ENCODE measurements at regions not wholly inside any gene's neighbourhood (a gene's known extent, or its start where the extent isn't known, plus 50 kb on each side); places are given as distances from the start of the nearest gene placed in this dataset.
"Not testable (repeated sequence)": the region's sequence is repeated elsewhere in the genome, so short reads cannot be mapped to it uniquely, and the experiment has no call there.

DNA sequence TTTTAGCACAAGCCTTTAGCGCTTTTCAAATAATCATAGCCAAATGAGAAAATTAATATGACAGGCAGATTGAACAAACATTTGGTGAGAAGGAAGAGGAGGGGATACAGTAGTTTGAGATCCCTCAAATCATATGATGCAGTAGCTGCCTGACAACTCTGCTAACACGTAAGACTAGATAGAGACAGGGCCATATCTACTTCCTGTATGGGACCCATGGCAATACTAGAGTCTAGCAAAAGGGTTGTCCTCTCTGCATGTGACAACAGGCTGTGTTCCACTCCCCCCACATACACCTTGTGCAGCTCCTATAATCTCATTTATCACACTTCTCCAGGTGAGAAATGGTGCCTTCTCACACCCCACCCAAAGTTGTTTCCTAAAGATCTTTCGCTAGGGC lies 106.3 kb upstream of the NBPF26 start:
- DNase-seq = not testable (repeated sequence)

GRCh38 chr1:120619867-120620692 lies 103.7 kb upstream of the NBPF26 start:
- not testable (repeated sequence) for DNase-seq

- not testable (repeated sequence) for DNase-seq
Observed at GRCh38 chr1:120620693-120620969, 103.1 kb upstream of the NBPF26 start.

DNA sequence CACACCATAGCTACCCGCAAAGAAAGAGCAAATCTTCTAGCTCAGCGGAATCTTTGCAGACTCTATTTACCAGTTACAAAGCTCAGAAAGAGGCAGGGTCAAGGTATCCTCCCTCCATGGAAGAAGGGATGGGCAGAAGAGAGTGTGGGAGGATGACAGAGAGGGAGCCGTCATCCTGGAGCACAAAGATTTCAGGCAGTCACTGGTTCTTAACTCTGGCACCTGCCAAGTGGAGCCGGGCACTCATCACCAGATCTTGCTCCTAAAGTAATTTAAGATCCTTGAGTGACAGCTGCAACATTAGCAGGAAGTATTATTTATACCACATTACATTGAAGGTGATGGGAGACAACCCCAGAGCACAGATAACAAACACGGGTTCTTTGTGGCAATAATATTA lies 102.5 kb upstream of the NBPF26 start:
- not testable (repeated sequence) for DNase-seq

DNA sequence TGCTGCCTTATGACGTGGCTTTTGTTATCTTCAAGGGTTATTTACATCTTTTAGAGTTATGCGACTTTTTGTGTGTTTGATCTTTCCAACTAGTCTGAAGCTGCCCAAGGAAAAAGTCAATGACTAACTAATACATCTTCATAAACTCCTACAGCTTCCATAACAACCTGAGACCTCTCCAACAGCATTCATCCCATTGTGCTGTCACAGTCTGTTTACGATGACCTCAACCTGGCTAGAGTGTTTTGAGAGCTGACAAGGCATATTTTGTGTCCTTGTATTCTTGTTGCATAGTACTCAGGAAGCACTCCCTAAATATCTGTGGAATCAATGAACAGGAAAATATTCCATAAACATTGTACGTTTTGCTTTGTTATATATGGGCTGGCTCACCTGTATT lies 100.2 kb upstream of the NBPF26 start:
- DNase-seq = not testable (repeated sequence)

- not testable (repeated sequence) for DNase-seq
Observed at GRCh38 chr1:120624565-120625064, 99.1 kb upstream of the NBPF26 start.

GRCh38 chr1:120629832-120630455 lies 93.8 kb upstream of the NBPF26 start:
- DNase-seq = not testable (repeated sequence)

DNA sequence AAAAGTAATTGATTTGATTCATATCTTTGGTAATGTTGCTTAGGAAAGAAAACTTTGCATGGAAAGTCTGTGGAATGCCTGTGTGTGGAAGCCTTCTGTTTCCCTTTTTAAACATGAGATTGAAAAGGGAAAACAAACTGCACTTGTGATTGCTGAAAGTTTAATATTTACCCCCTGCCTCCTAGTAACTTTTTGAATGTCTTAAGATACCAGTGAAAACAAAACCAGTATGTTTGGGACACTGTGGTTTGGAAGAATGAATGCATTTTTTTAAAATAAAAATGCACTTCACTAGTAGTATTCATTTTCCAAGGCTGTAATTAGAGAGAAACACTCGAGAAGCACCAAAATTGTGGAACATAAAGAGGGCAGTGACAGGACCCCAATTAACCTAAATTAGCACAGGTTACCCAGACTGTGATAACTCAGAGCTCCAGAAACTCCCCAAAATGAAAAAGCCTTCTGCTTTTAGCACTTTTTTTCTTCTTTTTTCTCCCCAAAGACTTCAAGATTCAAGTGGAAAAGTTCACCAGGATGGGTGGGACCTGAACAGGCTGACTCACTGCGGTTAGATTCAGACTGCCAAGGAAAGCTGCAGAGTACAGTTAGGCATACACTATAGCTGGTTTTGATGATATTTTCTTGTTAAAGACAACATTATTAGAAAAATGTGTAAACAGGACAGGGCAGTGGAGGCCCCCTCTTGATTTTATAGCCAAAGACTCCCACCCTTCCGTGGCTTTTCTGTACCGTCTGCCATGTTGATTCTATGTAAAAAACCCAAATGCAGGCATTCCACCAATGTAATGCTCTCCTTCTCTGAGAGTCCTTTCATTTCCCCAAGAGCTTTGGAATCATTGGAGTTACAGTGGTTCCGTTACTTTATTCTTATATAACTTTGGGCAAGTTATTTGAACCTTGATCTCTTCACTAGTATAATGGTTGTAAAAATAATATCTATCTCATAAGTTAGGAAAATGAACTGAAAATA lies 88.6 kb upstream of the NBPF26 start:
- not testable (repeated sequence) for DNase-seq

- not testable (repeated sequence) for DNase-seq
Observed at GRCh38 chr1:120640261-120641013, 83.3 kb upstream of the NBPF26 start.

DNA sequence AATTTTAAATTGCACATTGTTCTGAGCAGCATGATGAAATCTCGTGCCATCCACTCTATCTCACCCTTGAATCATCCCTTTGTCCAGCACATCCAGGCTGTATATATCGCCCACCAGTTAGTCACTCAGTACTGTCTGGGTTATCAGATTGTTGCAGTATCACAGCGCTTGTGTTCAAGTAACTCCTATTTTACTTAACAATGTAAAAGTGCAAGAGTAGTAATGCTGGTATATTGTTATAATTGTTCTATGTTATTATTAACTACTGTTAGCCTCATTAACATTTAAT lies 82.8 kb upstream of the NBPF26 start:
- not testable (repeated sequence) for DNase-seq

- not testable (repeated sequence) for DNase-seq
Observed at GRCh38 chr1:120647182-120647581, 76.6 kb upstream of the NBPF26 start.

DNA sequence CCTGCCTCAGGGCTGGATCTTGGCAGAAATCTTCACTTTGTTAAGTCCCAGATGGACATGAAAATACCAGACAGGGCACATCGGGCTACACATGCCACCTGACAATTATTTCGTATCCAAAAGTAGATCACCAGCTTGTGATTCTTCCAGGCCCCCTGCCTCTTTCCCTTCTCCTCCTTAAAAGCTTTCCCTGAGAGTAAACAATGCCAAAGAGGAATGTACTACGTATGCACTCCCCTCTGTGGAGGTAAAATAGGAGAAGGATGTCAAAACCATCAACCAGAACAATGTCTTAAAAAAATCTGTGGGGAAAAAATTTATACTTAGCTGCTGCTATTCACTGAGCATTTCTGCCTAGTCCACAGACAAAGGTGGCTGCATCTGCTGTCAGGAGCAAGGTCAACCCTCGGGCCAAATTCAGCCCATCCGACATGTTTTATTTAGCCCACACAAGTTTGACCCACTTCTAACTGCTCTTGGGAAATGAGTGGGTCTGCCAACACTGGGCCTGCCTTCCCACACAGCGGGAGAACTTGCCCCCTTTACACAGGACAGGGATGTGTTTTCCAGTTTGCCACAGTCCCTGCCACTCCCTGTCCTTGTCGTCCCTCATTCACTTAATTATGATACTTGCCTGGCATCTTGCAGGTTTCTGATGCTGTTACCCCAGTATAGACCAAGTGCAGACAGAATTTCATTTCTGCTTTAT lies 74.7 kb upstream of the NBPF26 start:
- DNase-seq = not testable (repeated sequence)

DNA sequence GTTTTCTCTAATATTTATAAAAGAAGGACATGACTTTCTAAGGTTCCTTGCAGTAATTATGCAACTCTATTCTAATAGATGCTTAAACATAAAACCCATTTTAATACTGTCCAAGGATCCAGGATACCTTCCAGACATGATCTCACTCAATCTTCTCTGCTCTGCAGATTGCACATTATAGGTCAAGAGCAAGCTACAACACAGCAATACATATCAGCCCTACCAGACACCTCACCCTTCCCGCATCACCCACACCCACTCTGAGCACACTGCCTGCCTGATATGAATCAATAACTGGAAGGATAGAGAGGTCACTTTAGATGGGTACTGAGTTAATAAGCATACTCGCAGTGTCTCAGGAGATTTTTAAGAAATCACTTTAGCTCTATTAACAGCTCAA lies 74.0 kb upstream of the NBPF26 start:
- DNase-seq = not testable (repeated sequence)

DNA sequence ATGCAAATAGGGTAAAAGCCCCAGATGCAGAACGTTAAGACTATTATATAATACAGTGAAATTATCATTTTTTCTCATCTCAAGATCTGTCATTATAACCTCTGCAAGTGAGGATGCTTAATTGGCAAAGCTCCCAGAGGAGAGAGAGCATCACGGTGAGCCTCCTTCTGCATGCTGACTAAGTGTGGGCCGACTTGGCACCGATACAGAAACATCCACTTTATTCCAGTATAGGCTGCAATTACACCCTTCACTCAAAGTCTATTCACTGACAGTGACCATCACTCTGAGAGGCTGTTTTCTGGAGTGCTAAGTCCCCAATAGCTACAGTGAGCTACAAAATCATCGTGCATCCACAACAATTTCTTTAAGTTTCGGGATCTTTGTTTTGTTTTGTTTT lies 69.6 kb upstream of the NBPF26 start:
- not testable (repeated sequence) for DNase-seq

DNA sequence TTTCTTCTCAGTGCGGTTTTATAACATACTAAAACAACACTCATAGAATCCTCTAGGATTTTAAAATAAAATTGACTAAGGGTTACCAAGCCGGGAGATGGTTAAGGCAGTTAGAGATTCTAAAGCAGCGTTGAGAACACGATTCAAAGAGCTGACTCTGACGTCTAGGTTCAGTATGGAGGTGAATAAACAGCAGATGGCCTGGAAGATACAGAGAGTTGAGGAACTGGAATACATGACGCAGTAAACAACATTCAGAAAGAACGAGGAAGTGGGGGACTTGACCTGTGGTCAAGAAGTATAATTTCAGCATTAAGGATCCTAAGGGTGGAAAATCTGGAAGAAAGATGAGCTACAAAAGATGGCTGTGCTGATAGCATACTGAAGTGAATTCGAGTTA lies 68.4 kb upstream of the NBPF26 start:
- not testable (repeated sequence) for DNase-seq

- DNase-seq = not testable (repeated sequence)
Observed at GRCh38 chr1:120656116-120656515, 67.6 kb upstream of the NBPF26 start.

DNA sequence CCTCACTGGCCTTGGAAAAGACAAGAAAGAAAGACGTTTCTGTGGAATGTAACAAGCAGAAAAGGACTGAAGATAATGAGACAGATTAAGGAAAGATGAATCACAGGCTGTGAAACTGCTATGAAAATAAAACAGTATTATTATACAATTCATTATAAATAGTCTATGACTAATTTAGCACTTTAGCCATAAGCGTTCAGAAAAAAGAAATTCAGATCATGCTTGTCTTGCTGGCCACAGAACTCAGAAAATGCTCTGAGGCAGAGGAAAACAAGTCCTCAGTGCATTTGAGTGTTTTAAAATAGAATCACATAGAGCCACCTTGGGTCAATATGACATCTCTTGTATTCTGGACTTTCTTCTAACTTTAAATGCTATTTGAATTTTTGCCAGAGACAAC lies 65.9 kb upstream of the NBPF26 start:
- not testable (repeated sequence) for DNase-seq

GRCh38 chr1:120658622-120659021 lies 65.1 kb upstream of the NBPF26 start:
- not testable (repeated sequence) for DNase-seq

DNA sequence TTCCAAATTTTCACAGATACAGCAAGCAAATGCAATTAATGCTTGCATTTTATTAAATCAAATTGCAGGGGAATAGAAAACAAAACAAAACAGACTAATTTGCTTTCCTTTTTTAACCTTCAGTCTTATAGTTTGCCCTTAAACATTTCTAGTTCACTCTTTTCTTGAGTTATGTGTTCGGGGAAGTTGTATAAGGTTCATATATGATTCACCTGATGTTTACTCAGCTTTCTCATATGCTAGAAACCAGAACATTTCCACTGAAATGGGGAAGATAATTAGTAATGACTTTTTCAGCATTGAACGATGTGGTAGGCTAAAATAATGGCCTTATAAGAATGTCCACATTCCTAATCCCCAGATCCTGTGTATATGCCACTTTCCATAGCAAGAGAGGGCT lies 64.6 kb upstream of the NBPF26 start:
- DNase-seq = not testable (repeated sequence)

- not testable (repeated sequence) for DNase-seq
Observed at GRCh38 chr1:120664376-120665249, 59.1 kb upstream of the NBPF26 start.

DNA sequence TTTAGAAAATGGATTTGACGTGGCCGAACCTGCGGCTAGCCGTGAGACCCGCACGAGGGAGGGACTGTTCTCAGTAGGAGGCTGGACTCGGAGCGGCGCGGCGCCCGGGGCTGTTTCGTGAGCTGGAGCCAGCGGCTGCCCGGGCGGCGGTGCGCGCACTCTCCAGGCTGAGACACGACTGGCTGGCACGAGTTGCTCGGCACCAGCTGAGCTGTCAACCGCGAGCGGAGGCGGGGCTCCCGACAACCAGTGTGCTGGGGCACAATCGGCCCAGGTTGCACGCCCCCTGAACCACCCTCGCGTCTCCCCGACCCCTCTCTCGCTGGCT lies 58.5 kb upstream of the NBPF26 start:
- DNase-seq = not testable (repeated sequence)
